GM23338 (cell line): ENCODE measurements at regions not wholly inside any gene's neighbourhood (a gene's known extent, or its start where the extent isn't known, plus 50 kb on each side); places are given as distances from the start of the nearest gene placed in this dataset.

ENCODE experiments used
- ATAC-seq: fragments of 200-7000 bp; cut with Tn5 transposase; 3 replicates; pipeline ENCODE4 v1.9.1; 2020
- DNase-seq: peaks from one replicate; pipeline ENCODE4 v3.0.0-alpha.2; 2015; ENCODE audit warnings: low spot score
- H2AFZ ChIP-seq: fragments of 200-600 bp; sonication (generic); 2 replicates; pipeline ENCODE4 v1.8.0; 2016; ENCODE audit warnings: antibody characterized with exemption, mild to moderate bottlenecking, moderate library complexity
- H3F3A ChIP-seq: fragments of 200-600 bp; sonication (generic); replicated peaks from 2 replicates; pipeline ENCODE4 v1.8.0; 2017; ENCODE audit warnings: antibody characterized with exemption, mixed run types, low read depth
- H3K27ac ChIP-seq: fragments of 200-600 bp; sonication (generic); 2 replicates; pipeline ENCODE4 v1.6.1; 2016; ENCODE audit warnings: low read depth
- H3K27me3 ChIP-seq: fragments of 200-600 bp; sonication (generic); 2 replicates; pipeline ENCODE4 v1.8.0; 2016; ENCODE audit warnings: mild to moderate bottlenecking, mixed run types, moderate library complexity; ENCODE audit not compliant: insufficient read depth
- H3K36me3 ChIP-seq: fragments of 200-600 bp; sonication (generic); 2 replicates; pipeline ENCODE4 v1.8.0; 2016; ENCODE audit warnings: mild to moderate bottlenecking; ENCODE audit not compliant: insufficient read depth
- H3K4me1 ChIP-seq: fragments of 200-600 bp; sonication (generic); 2 replicates; pipeline ENCODE4 v1.8.0; 2016; ENCODE audit warnings: mild to moderate bottlenecking, moderate library complexity; ENCODE audit not compliant: insufficient read depth
- H3K4me2 ChIP-seq: fragments of 200-600 bp; sonication (generic); 2 replicates; pipeline ENCODE4 v1.7.1; 2017; ENCODE audit warnings: mixed run types
- H3K4me3 ChIP-seq: fragments of 200-600 bp; sonication (generic); 2 replicates; pipeline ENCODE4 v1.6.1; 2016; ENCODE audit warnings: mixed run types
- H3K79me2 ChIP-seq: fragments of 200-600 bp; sonication (generic); replicated peaks from 2 replicates; pipeline ENCODE4 v1.8.0; 2017; ENCODE audit warnings: mild to moderate bottlenecking; ENCODE audit not compliant: insufficient read depth
- H3K9me2 ChIP-seq: fragments of 200-600 bp; sonication (generic); 2 replicates; pipeline ENCODE4 v1.8.0; 2017; ENCODE audit not compliant: insufficient read depth
- H4K20me1 ChIP-seq: fragments of 200-600 bp; sonication (generic); replicated peaks from 2 replicates; pipeline ENCODE4 v1.8.0; 2017; ENCODE audit warnings: mild to moderate bottlenecking; ENCODE audit not compliant: insufficient read depth
- H3K27ac Mint-ChIP-seq: 2 replicates; pipeline ENCODE4 v1.8.0; 2020; ENCODE audit warnings: inconsistent platforms, mild to moderate bottlenecking, moderate library complexity, mixed read lengths
- H3K27me3 Mint-ChIP-seq: 3 replicates; pipeline ENCODE4 v1.8.0; 2022; ENCODE audit warnings: low read depth, mild to moderate bottlenecking, moderate library complexity, mixed read lengths, inconsistent platforms; ENCODE audit not compliant: insufficient read depth, poor library complexity
- H3K36me3 Mint-ChIP-seq: 3 replicates; pipeline ENCODE4 v1.8.0; 2021; ENCODE audit warnings: low read depth, mild to moderate bottlenecking, inconsistent platforms, moderate library complexity, mixed read lengths
- H3K4me1 Mint-ChIP-seq: 3 replicates; pipeline ENCODE4 v1.8.0; 2020; ENCODE audit warnings: mild to moderate bottlenecking, inconsistent platforms, mixed read lengths
- H3K4me3 Mint-ChIP-seq: 3 replicates; pipeline ENCODE4 v1.8.0; 2021; ENCODE audit warnings: moderate library complexity, mild to moderate bottlenecking, inconsistent platforms, mixed read lengths
- H3K9me3 Mint-ChIP-seq: 3 replicates; pipeline ENCODE4 v1.8.0; 2020; ENCODE audit warnings: moderate library complexity, mild to moderate bottlenecking, inconsistent platforms, mixed read lengths
- CREB1 ChIP-seq: fragments of 250-450 bp; sonication (Bioruptor Pico); IDR thresholded peaks from 2 replicates; pipeline ENCODE4 v1.5.0; 2020; ENCODE audit warnings: low read depth, mild to moderate bottlenecking, moderate library complexity
- EZH2phosphoT487 ChIP-seq: fragments of 200-600 bp; sonication (generic); IDR thresholded peaks from one replicate; pipeline ENCODE4 v1.8.1; 2018; ENCODE audit warnings: antibody characterized with exemption; ENCODE audit not compliant: unreplicated experiment
- JUNB ChIP-seq: IDR thresholded peaks from one replicate; pipeline ENCODE4 v1.6.1; 2016; ENCODE audit warnings: antibody characterized with exemption; ENCODE audit not compliant: unreplicated experiment
- STAT1 ChIP-seq: IDR thresholded peaks from one replicate; pipeline ENCODE4 v1.6.1; 2016; ENCODE audit warnings: antibody characterized with exemption; ENCODE audit not compliant: unreplicated experiment
- ZNF331 ChIP-seq: fragments of 250-450 bp; sonication (Bioruptor Pico); IDR thresholded peaks from 2 replicates; pipeline ENCODE4 v1.5.0; 2020; ENCODE audit warnings: low read depth, mild to moderate bottlenecking, moderate library complexity
- TF ChIP-seq, protein P1 (sequence below): fragments of 250-450 bp; sonication (Bioruptor Pico); IDR thresholded peaks from 2 replicates; pipeline ENCODE4 v1.5.0; 2020; ENCODE audit warnings: mild to moderate bottlenecking, moderate library complexity

DNA sequence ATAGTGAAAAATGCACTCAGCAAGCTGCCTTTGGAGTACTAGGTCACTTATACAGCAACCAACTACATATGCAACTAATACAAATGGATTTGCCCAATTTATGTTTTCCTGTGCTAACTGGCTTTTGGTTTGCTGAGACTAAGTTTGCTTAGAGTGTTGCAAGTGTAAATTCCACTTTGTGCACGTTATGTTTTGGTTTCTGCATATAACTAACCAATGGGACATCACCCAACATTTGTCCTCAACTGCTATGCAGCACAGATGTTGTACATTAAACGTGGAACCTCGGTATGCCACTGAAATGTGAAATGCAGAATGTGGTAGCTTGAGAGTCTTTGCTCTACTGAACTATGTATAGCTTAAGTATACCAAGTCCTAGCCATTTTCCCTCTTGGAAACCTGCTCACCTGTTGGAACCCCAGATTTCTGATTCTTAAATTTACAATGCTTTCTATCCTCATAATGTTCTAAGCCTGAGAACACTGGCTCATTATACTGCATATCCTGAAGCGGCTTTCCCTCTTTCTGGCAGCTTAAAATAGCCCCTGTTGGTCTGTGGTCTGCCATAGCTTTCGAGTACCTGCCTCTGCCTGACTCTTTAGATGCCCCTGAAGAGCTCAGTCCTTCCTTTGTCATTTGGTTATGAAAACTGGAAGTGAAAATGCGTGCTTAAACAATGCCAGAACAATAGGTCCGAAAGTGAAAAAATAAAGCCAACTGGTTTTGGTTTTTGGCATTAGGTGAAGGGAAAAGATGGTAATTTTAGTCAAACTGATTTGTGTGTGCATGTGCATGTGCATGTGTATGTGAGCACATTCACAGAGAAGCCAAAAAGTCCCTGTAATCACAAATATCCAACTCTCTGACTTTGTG is 158.0 kb downstream of the SH2D1A start:
- Histone ChIP-seq H3K4me3 (no peak overlapping the region), H3K36me3 (no peaks in the 10 kb centered on the region), H3K79me2 (no peaks in the 10 kb centered on the region), H3K9me2 (no peaks in the 10 kb centered on the region), H3K4me2 (no peak overlapping the region), H4K20me1 (no peaks in the 10 kb centered on the region), H3K4me1 (peaks cover 7% of the 10 kb centered on the region; the same call in 1 of the 2 replicates), H3K27ac (no peak overlapping the region), H2AFZ (no peak overlapping the region), H3F3A (no peaks in the 10 kb centered on the region), H3K27me3 (no peaks in the 10 kb centered on the region)
- ATAC-seq (no peak), DNase-seq (no peak)
- Mint-ChIP-seq H3K36me3 (no peaks in the 10 kb centered on the region), H3K9me3 (no peaks in the 10 kb centered on the region), H3K4me3 (no peak overlapping the region), H3K27ac (no peak overlapping the region), H3K4me1 (peaks cover 37% of the 10 kb centered on the region), H3K27me3 (no peaks in the 10 kb centered on the region)
- TF ChIP-seq CREB1 (CRISPR knock-in tag) = no peak
- no peak for TF ChIP-seq STAT1
- TF ChIP-seq ZNF331 = no peak
- no peak for TF ChIP-seq JUNB
- no peak for TF ChIP-seq EZH2phosphoT487
- TF ChIP-seq, protein P1, sequence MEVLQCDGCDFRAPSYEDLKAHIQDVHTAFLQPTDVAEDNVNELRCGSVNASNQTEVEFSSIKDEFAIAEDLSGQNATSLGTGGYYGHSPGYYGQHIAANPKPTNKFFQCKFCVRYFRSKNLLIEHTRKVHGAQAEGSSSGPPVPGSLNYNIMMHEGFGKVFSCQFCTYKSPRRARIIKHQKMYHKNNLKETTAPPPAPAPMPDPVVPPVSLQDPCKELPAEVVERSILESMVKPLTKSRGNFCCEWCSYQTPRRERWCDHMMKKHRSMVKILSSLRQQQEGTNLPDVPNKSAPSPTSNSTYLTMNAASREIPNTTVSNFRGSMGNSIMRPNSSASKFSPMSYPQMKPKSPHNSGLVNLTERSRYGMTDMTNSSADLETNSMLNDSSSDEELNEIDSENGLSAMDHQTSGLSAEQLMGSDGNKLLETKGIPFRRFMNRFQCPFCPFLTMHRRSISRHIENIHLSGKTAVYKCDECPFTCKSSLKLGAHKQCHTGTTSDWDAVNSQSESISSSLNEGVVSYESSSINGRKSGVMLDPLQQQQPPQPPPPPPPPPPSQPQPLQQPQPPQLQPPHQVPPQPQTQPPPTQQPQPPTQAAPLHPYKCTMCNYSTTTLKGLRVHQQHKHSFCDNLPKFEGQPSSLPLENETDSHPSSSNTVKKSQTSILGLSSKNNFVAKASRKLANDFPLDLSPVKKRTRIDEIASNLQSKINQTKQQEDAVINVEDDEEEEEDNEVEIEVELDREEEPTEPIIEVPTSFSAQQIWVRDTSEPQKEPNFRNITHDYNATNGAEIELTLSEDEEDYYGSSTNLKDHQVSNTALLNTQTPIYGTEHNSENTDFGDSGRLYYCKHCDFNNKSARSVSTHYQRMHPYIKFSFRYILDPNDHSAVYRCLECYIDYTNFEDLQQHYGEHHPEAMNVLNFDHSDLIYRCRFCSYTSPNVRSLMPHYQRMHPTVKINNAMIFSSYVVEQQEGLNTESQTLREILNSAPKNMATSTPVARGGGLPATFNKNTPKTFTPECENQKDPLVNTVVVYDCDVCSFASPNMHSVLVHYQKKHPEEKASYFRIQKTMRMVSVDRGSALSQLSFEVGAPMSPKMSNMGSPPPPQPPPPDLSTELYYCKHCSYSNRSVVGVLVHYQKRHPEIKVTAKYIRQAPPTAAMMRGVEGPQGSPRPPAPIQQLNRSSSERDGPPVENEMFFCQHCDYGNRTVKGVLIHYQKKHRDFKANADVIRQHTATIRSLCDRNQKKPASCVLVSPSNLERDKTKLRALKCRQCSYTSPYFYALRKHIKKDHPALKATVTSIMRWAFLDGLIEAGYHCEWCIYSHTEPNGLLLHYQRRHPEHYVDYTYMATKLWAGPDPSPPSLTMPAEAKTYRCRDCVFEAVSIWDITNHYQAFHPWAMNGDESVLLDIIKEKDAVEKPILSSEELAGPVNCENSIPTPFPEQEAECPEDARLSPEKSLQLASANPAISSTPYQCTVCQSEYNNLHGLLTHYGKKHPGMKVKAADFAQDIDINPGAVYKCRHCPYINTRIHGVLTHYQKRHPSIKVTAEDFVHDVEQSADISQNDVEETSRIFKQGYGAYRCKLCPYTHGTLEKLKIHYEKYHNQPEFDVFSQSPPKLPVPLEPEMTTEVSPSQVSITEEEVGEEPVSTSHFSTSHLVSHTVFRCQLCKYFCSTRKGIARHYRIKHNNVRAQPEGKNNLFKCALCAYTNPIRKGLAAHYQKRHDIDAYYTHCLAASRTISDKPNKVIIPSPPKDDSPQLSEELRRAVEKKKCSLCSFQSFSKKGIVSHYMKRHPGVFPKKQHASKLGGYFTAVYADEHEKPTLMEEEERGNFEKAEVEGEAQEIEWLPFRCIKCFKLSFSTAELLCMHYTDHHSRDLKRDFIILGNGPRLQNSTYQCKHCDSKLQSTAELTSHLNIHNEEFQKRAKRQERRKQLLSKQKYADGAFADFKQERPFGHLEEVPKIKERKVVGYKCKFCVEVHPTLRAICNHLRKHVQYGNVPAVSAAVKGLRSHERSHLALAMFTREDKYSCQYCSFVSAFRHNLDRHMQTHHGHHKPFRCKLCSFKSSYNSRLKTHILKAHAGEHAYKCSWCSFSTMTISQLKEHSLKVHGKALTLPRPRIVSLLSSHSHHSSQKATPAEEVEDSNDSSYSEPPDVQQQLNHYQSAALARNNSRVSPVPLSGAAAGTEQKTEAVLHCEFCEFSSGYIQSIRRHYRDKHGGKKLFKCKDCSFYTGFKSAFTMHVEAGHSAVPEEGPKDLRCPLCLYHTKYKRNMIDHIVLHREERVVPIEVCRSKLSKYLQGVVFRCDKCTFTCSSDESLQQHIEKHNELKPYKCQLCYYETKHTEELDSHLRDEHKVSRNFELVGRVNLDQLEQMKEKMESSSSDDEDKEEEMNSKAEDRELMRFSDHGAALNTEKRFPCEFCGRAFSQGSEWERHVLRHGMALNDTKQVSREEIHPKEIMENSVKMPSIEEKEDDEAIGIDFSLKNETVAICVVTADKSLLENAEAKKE (CRISPR knock-in tag) = no peak
